ENCODE measurements at regions not wholly inside any gene's neighbourhood (a gene's known extent, or its start where the extent isn't known, plus 50 kb on each side); places are given as distances from the start of the nearest gene placed in this dataset.

- TF ChIP-seq CTCF (IDR thresholded peaks at IDR 0.05): no peak
- TF ChIP-seq POLR2A (IDR thresholded peaks at IDR 0.05): no peak
Observed at GRCh38 chr18:37796823-37797349, 231.3 kb upstream of the CELF4 start.
